Pulmonary artery endothelial cell (primary cell): ENCODE measurements at regions not wholly inside any gene's neighbourhood (a gene's known extent, or its start where the extent isn't known, plus 50 kb on each side); places are given as distances from the start of the nearest gene placed in this dataset.
"Not testable (repeated sequence)": the region's sequence is repeated elsewhere in the genome, so short reads cannot be mapped to it uniquely, and the experiment has no call there.

ENCODE experiments used
- DNase-seq: peaks from one replicate; pipeline ENCODE4 v3.0.0-alpha.2; 2011; ENCODE audit warnings: low read depth, low spot score

DNA sequence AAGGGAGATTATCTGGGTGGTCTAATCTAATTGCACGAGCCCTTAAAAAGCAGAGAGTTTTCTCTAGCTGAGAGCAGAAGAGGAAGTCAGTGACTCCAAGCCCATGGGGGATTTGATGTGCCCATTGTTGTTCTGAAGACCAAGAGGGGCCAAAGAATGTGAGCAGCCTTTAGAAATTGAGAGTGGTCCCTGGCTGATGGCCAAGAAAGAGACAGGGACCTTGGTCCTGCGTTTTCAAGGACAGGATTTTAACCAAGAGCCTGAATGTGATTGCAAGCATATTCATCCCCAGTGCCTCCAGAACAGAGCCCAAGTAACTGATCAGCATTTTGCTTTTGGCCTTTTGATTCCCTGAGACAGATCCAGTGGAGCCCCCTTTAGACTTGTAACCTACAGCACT is 1353.9 kb downstream of the AACS start:
- no peak for DNase-seq

DNA sequence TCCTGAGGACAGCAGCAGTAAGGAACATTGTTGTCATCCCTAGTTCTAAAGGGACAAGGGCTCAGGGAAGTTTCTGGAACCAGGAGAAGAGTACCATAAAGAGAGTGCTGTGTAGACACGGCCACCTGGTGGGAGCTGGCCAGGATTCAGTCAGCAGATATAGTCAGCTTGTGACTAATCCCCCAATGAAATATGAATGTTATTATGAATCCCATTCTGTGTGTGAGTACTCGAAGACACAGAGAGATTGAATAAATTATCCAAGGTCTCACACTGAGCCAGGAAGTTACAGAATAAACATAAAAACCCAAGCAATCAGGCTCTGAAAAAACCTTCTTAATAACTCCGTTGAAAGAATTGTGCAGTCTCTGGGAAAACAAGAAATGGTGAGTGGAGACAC is 1359.5 kb downstream of the AACS start:
- no peak for DNase-seq

- no peak for DNase-seq
Measured at GRCh38 chr12:126425264-126425663, 1360.0 kb downstream of the AACS start.

- DNase-seq = no peak
Measured at GRCh38 chr12:126428769-126429168, 1363.5 kb downstream of the AACS start.

GRCh38 chr12:126430921-126431320 is 1365.7 kb downstream of the AACS start:
- no peak for DNase-seq

GRCh38 chr12:126431767-126432166 is 1366.5 kb downstream of the AACS start:
- no peak for DNase-seq

GRCh38 chr12:126432780-126433179 is 1367.5 kb downstream of the AACS start:
- DNase-seq = no peak

DNA sequence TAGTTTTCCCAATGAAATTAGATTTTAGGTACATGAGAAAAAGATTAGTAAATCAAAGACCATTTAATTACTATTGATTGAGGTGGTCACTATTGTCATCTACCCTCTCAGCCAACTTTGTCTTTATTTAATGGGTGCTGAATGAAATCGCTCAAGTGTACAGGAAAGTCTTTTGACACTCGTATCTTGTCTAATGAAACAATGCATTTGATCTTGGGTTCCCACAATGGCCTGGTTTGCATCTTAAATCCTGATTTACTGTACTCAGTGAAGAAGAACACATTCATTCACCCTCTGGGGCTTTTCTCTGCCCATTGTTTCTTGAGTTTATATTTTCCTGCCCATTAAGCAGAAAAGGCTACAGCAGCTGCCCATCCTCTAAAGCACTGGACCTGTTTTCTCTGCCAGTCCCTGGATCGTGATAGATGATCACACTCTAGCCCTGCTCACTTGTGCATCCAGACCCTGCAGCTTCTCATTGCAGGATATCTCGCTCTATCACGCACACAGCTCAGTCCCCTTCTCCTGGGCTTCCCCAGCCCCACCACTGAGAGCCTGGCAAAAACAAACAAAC is 1369.3 kb downstream of the AACS start:
- no peak for DNase-seq

DNA sequence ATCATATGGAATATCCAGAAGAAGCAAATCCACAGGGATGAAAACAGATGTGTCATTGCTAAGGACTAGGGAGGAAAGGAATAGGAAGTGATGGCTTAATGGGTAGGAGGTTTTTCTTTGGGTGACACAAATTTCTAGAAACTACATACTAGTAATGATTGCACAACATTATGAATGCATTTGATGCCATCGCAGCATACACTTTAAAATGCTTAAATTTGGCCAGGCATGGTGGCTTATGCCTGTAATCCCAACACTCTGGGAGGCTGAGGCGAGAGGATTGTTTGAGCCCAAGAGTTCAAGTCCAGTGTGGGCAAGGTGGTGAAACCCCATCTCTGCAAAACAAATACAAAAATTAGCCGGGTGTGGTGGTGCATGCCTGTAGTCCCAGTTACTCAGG is 1370.8 kb downstream of the AACS start:
- DNase-seq = no peak

GRCh38 chr12:126437934-126438333 is 1372.7 kb downstream of the AACS start:
- DNase-seq = no peak

DNA sequence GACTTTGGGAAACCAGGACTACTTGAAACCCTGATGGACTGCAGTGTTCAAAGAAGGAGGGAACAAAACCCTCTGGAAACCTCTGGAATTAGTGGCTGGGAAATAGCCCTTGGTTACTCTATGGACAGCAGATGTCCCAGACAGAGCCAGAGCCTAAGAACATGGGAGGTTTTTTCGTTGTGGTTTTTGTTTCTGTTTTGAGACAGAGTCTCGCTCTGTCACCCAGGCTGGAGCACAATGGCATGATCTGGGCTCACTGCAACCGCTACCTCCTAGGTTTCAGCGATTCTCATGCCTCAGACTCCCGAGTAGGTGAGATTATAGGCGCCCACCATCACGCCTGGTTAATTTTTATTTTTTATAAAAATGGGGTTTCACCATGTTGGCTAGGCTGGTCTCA is 1378.7 kb downstream of the AACS start:
- DNase-seq = no peak

DNA sequence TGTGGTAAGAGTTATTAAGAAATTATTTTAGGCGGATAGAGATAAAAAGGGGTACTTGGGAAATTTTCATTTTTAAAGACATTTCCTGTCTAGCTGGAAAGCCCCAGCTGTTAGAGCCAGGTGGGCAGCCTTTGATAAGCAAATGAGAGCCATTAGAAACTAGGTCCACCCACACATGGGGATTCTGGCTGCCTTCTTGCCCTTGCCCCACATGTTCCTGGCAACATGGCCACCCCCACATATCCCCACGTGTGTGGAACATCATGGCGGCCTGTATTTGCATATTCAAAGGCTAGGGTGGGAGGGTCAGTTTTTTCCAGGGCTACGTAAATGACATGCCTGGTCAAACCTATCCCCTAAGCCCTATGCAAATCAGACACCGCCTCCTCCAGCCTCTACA is 1382.1 kb downstream of the AACS start:
- DNase-seq = no peak

- no peak for DNase-seq
Measured at GRCh38 chr12:126451809-126452208, 1386.6 kb downstream of the AACS start.

- not testable (repeated sequence) for DNase-seq
Measured at GRCh38 chr12:126452686-126453085, 1387.5 kb downstream of the AACS start.

GRCh38 chr12:126454581-126454980 is 1389.3 kb downstream of the AACS start:
- no peak for DNase-seq

- no peak for DNase-seq
Measured at GRCh38 chr12:126457776-126458175, 1392.5 kb downstream of the AACS start.

GRCh38 chr12:126464153-126464552 is 1398.9 kb downstream of the AACS start:
- DNase-seq = no peak

DNA sequence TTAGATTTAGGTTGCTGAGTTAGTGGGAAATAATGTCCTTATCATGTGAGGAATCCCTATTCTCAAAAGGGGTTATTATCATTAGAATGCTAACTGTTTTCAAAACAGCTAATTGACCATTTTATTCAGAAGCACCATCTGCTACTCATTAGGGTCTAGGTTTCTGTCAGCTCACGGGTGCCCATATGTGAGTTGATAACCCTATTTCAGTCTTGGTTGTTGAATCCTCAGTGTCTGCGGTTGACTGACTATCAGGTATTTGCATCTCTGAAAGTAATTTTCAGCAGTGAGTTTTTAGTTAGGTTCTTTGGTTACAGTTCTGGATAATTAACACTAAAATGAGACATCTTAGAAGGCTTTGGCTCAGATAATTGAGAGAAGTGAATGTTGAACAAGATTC is 1404.0 kb downstream of the AACS start:
- no peak for DNase-seq

- DNase-seq = no peak
Measured at GRCh38 chr12:126474703-126475102, 1409.5 kb downstream of the AACS start.

DNA sequence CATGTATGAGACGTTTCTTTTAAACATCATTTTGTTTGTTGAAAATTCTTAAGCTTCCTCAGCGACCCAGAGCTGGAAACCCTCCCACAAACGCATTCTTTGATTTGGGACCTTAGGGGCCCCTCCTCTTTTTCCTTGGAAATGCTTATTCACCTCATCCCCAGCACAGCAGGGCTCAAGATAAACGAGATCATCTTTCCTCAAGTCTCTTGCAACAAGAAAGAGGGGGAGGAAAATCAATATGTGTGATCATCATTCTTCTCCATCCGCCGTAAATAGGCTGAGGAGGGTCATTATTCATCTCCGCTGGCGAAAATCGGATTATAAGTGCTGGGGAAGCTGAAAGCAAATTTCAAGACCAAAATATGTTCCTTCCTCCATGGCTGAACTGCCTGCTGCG is 1415.2 kb downstream of the AACS start:
- DNase-seq = no peak

DNA sequence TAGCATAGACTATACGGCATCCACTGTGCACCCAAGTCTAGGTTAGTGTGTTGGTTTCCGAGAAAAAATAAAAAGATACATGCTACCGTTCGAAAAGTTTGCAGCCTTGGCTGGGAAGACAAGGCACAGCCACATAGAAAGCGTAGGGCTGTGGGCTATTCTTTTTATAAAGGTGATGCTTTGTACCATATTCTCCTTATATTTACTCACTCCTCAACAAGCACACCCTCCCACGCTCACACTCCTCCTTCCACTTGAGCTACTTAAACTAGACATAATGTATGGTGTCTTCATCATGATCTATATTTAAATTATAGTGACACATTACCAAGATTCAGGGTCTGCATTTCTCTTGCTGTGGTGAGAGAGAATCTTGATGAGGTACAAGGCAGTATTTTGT is 1416.5 kb downstream of the AACS start:
- no peak for DNase-seq

DNA sequence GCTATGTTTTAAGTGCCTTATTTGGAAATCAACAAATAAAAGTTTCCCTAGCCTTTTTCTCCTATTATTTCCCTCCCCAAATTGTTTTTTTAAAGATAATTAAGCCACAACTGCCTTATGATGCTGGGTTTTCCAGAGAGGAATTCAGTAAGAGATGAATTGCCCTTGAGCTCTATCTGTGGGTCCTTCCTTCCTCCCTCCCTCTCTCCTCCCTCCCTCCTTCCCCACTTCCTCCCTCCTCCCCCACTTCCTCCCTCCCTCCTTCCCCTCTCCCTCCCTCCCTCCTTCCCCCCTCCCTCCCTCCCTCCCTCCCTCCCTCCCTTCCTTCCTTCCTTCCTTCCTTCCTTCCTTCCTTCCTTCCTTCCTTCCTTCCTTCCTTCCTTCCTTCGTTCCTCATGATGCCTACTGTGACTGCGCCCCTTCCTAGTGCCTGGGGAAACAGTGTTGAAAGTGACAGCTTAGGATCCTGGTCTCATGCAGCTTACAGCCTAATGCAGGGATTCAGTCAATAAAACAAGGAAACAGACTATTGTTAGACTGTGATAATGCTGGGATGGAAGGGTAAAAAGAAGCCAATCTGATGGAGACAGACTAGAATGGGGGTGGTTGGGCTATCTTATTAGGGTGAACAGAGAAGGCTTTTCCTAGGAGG is 1417.1 kb downstream of the AACS start:
- DNase-seq = no peak
